ENCODE measurements at regions not wholly inside any gene's neighbourhood (a gene's known extent, or its start where the extent isn't known, plus 50 kb on each side); places are given as distances from the start of the nearest gene placed in this dataset.

DNA sequence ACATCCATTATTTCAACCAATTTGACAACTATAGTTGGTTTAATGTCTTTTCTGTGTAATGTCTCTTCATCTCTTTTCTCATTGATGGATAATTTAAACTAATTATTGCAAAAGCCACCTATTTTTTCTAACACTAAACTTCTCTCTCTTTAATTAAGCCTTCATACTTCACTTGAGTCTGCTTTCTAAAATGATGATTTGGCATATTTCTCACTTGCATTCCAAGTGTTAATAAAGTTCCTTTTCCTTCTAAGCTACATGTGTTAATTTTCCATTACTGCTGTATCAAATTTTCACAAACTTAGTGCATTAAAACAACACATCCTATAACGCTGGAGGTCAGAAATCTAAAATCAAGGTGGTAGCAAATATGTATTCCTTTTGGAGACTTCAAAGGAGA is 1743.8 kb upstream of the PCDH7 start:
- TF ChIP-seq POLR2AphosphoS5 (IDR thresholded peaks at IDR 0.05; ENCODE audit: borderline replicate concordance, low read depth, low read length) (no peak), EZH2 (IDR thresholded peaks at IDR 0.05) (no peak)
